ENCODE measurements at regions not wholly inside any gene's neighbourhood (a gene's known extent, or its start where the extent isn't known, plus 50 kb on each side); places are given as distances from the start of the nearest gene placed in this dataset.

DNA sequence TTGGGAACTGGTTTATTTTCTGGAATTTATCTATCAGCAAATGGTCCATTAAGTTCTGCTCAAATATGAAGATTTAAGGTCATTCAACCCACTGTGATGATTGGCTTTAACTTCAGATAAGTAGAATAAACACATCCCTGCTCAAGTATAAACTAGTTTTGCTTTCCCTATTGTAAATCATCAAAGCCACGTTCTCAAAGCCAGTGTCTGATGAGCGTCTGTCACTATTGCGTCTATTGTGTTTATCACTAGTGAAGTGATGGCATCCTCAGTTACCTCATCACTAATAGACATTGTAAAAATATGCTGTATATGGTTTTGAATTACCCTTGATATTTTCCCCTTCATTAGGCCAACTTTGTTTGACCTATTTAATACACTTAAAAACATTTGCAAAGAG lies 351.3 kb downstream of the BCAT1 start:
- TF ChIP-seq NFIC (IDR thresholded peaks at IDR 0.05) (no peak), TAF1 (IDR thresholded peaks at IDR 0.05; ENCODE audit: low read depth) (no peak), YY1 (IDR thresholded peaks at IDR 0.05; ENCODE audit: low read depth) (no peak), TCF12 (IDR thresholded peaks at IDR 0.05; ENCODE audit: low read depth) (no peak), CREB1 (IDR thresholded peaks at IDR 0.05; ENCODE audit: low read depth) (no peak), EP300 (IDR thresholded peaks at IDR 0.05; ENCODE audit: borderline replicate concordance) (no peak), EGR1 (IDR thresholded peaks at IDR 0.05) (no peak), FOXM1 (IDR thresholded peaks at IDR 0.05; ENCODE audit: borderline replicate concordance, low read depth) (no peak), ZBTB7A (IDR thresholded peaks at IDR 0.05; ENCODE audit: low read depth) (no peak), REST (IDR thresholded peaks at IDR 0.05; ENCODE audit: low read depth) (no peak), RAD21 (IDR thresholded peaks at IDR 0.05; ENCODE audit: low read depth) (no peak), CEBPB (IDR thresholded peaks at IDR 0.05) (no peak), TEAD4 (IDR thresholded peaks at IDR 0.05) (no peak)
- TF ChIP-seq, protein P1, sequence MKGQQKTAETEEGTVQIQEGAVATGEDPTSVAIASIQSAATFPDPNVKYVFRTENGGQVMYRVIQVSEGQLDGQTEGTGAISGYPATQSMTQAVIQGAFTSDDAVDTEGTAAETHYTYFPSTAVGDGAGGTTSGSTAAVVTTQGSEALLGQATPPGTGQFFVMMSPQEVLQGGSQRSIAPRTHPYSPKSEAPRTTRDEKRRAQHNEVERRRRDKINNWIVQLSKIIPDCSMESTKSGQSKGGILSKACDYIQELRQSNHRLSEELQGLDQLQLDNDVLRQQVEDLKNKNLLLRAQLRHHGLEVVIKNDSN (IDR thresholded peaks at IDR 0.05): no peak
- TF ChIP-seq, protein P2, sequence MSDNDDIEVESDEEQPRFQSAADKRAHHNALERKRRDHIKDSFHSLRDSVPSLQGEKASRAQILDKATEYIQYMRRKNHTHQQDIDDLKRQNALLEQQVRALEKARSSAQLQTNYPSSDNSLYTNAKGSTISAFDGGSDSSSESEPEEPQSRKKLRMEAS (IDR thresholded peaks at IDR 0.05): no peak

DNA sequence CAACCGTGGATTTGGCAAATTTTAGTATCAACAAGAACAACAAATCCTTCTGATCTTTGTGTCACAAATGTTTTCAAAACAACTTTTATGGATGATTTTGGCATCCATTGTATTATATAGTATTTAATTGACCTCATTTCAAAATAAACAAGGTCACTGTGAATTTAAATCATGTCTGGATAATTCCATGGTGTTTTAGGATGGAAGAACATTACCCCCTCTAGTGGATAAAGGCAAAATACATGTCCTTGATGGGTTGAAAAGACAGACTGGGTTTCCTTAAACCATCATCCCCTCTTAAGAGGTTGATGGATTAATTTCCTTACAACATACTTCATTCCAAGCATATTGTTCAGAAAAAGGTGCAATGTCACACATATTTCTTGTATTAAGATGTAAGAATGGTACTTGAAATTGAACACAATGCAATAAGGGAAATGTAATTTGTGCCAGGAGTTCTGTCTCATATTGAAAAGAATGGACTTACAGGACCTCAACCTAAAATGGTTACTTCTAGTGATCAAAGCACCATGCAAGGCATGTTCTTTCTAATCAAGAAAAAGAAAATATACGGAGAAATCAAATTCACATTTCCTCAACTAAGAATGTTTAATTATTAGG lies 352.0 kb downstream of the BCAT1 start:
- peak; percentile 52 for TF ChIP-seq RAD21 (IDR thresholded peaks at IDR 0.05; ENCODE audit: low read depth)
- TF ChIP-seq, protein P2 (IDR thresholded peaks at IDR 0.05): no peak

GRCh38 chr12:24595652-24596235 lies 353.2 kb downstream of the BCAT1 start:
- TF ChIP-seq CEBPB (IDR thresholded peaks at IDR 0.05): no peak
- no peak for TF ChIP-seq EP300 (IDR thresholded peaks at IDR 0.05; ENCODE audit: borderline replicate concordance)
- no peak for TF ChIP-seq TAF1 (IDR thresholded peaks at IDR 0.05; ENCODE audit: low read depth)
- TF ChIP-seq NFIC (IDR thresholded peaks at IDR 0.05): no peak
- TF ChIP-seq RAD21 (IDR thresholded peaks at IDR 0.05; ENCODE audit: low read depth): no peak
- no peak for TF ChIP-seq TEAD4 (IDR thresholded peaks at IDR 0.05)
- no peak for TF ChIP-seq FOXM1 (IDR thresholded peaks at IDR 0.05; ENCODE audit: borderline replicate concordance, low read depth)
- TF ChIP-seq REST (IDR thresholded peaks at IDR 0.05; ENCODE audit: low read depth): no peak

GRCh38 chr12:24591715-24592440 lies 357.0 kb downstream of the BCAT1 start:
- no peak for TF ChIP-seq NFIC (IDR thresholded peaks at IDR 0.05)
- no peak for TF ChIP-seq CEBPB (IDR thresholded peaks at IDR 0.05)
- no peak for TF ChIP-seq TCF12 (IDR thresholded peaks at IDR 0.05; ENCODE audit: low read depth)
- TF ChIP-seq CREB1 (IDR thresholded peaks at IDR 0.05; ENCODE audit: low read depth): no peak
- TF ChIP-seq YY1 (IDR thresholded peaks at IDR 0.05; ENCODE audit: low read depth): no peak
- TF ChIP-seq REST (IDR thresholded peaks at IDR 0.05; ENCODE audit: low read depth): no peak
- TF ChIP-seq EGR1 (IDR thresholded peaks at IDR 0.05): no peak
- no peak for TF ChIP-seq RAD21 (IDR thresholded peaks at IDR 0.05; ENCODE audit: low read depth)
- TF ChIP-seq EP300 (IDR thresholded peaks at IDR 0.05; ENCODE audit: borderline replicate concordance): no peak
- no peak for TF ChIP-seq TAF1 (IDR thresholded peaks at IDR 0.05; ENCODE audit: low read depth)
- TF ChIP-seq ZBTB7A (IDR thresholded peaks at IDR 0.05; ENCODE audit: low read depth): no peak
- no peak for TF ChIP-seq FOXM1 (IDR thresholded peaks at IDR 0.05; ENCODE audit: borderline replicate concordance, low read depth)
- TF ChIP-seq TEAD4 (IDR thresholded peaks at IDR 0.05): no peak
- TF ChIP-seq, protein P1 (IDR thresholded peaks at IDR 0.05): no peak
- TF ChIP-seq, protein P2 (IDR thresholded peaks at IDR 0.05): no peak

Measured in Ishikawa (cell line).